Nephron progenitor cell (in vitro differentiated cells): ENCODE measurements at regions not wholly inside any gene's neighbourhood (a gene's known extent, or its start where the extent isn't known, plus 50 kb on each side); places are given as distances from the start of the nearest gene placed in this dataset.

Source experiments
- DNase-seq: peaks from one replicate; pipeline ENCODE4 v3.0.0; 2021
- H3K27ac Mint-ChIP-seq: 2 replicates; pipeline ENCODE4 v1.8.0; 2021; ENCODE audit warnings: mild to moderate bottlenecking, moderate library complexity, mixed read lengths
- H3K27me3 Mint-ChIP-seq: 2 replicates; pipeline ENCODE4 v1.8.0; 2021; ENCODE audit warnings: mild to moderate bottlenecking, low read depth, mixed read lengths; ENCODE audit not compliant: poor library complexity
- H3K36me3 Mint-ChIP-seq: 2 replicates; pipeline ENCODE4 v1.8.0; 2021; ENCODE audit warnings: low read depth, mixed read lengths
- H3K4me1 Mint-ChIP-seq: 2 replicates; pipeline ENCODE4 v1.8.0; 2021; ENCODE audit warnings: mixed read lengths
- H3K4me3 Mint-ChIP-seq: 2 replicates; pipeline ENCODE4 v1.8.0; 2021; ENCODE audit warnings: mild to moderate bottlenecking, moderate library complexity, mixed read lengths
- H3K9me3 Mint-ChIP-seq: 2 replicates; pipeline ENCODE4 v1.8.0; 2021; ENCODE audit warnings: mild to moderate bottlenecking, moderate library complexity, mixed read lengths
- TF ChIP-seq, protein P1 (sequence below): fragments of 200-600 bp; sonication (generic); IDR thresholded peaks from 2 replicates; pipeline ENCODE4 v1.5.0; 2021; ENCODE audit warnings: antibody characterized with exemption

DNA sequence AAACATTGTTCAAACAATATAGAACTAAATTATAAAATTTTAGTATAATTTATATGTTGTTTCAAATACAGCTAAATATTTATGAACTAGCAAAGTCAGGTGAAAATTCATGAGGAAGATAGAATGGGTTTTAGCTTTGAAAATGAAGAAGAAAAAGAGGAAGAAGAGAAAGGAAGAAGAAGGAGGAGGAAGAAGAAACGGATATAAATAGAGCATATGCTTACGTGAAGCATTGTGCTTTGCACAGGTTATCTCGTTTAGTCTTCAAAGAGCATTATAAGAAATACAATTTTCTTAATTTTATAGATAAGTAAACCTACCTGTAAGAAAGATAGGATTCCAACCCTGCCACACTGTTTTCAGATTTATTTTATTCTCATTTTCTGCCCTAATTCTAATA is 620.6 kb upstream of the DAB2 start:
- no peaks in the 10 kb centered on the region for H3K9me3 Mint-ChIP-seq
- no peaks in the 10 kb centered on the region for H3K4me1 Mint-ChIP-seq

DNA sequence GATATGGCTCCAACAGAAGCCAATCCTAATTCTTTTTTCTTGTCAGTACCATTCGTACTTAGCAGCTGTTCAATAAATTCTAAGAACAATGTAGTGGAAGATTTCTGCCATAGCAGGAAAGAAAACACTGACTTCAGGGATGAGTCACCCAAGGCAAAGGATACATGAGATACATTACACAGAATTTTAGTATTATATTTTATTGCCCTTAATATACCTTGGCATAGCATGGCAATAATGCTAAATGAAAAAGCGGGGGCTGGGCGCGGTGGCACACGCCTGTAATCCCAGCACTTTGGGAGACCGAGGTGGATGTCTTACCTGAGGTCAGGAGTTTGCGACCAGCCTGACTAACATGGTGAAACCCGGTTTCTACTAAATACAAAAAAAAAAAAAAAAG is 619.1 kb upstream of the DAB2 start:
- Mint-ChIP-seq H3K9me3 (no peaks in the 10 kb centered on the region), H3K27me3 (peaks cover 9% of the 10 kb centered on the region), H3K4me3 (no peak overlapping the region), H3K36me3 (no peaks in the 10 kb centered on the region), H3K27ac (no peak overlapping the region), H3K4me1 (no peaks in the 10 kb centered on the region)
- TF ChIP-seq, protein P1, sequence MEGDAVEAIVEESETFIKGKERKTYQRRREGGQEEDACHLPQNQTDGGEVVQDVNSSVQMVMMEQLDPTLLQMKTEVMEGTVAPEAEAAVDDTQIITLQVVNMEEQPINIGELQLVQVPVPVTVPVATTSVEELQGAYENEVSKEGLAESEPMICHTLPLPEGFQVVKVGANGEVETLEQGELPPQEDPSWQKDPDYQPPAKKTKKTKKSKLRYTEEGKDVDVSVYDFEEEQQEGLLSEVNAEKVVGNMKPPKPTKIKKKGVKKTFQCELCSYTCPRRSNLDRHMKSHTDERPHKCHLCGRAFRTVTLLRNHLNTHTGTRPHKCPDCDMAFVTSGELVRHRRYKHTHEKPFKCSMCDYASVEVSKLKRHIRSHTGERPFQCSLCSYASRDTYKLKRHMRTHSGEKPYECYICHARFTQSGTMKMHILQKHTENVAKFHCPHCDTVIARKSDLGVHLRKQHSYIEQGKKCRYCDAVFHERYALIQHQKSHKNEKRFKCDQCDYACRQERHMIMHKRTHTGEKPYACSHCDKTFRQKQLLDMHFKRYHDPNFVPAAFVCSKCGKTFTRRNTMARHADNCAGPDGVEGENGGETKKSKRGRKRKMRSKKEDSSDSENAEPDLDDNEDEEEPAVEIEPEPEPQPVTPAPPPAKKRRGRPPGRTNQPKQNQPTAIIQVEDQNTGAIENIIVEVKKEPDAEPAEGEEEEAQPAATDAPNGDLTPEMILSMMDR = no peak
- no peak for DNase-seq

More for the DNA sequence above, 620.6 kb upstream of the DAB2 start:
- Mint-ChIP-seq H3K27me3 (peaks cover 12% of the 10 kb centered on the region), H3K4me3 (no peak overlapping the region), H3K27ac (no peak overlapping the region), H3K36me3 (no peaks in the 10 kb centered on the region)
- TF ChIP-seq, protein P1 = no peak
- DNase-seq = no peak

DNA sequence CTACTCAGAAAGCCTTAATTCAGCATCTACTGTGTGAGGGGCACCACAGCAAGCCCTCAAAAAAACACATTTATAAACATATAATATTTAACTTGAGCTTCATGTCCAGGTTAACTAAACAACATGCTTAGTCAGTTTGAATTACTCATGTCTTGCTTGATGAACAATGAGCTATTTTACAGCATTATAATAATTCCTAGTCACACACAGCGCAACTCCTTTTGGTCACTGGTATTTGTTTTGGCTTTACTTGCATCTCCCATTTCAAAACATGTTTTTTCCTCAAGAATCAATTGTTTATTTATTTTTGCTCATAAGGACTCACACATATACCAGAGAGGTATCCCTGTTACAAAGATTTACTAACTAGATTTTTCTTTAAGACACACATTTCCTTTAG is 616.7 kb upstream of the DAB2 start:
- H3K9me3 Mint-ChIP-seq = no peaks in the 10 kb centered on the region
- peaks cover 13% of the 10 kb centered on the region for H3K27me3 Mint-ChIP-seq

DNA sequence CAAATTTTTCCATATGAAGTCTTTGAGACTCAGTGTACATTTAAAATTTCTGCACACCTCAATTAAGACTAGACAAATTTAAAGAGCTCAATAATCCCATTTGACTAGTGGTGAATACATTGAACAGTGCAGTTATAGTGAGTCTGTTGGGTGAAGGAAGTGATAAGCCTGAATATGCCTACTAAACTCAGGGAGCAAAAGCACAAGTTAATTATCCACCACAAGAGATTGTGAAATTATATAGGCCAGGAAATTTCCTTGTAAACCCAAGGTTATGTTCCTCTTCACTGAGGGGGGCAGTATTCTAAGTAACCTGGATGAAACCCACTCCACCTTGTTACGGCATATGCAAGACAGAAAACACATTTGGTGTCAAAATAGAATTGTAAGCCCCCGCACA is 612.9 kb upstream of the DAB2 start:
- TF ChIP-seq, protein P1 = no peak
- H3K9me3 Mint-ChIP-seq = no peaks in the 10 kb centered on the region
- H3K27ac Mint-ChIP-seq = no peak overlapping the region
- peaks cover 4% of the 10 kb centered on the region for H3K27me3 Mint-ChIP-seq
- no peaks in the 10 kb centered on the region for H3K36me3 Mint-ChIP-seq
- no peak overlapping the region for H3K4me3 Mint-ChIP-seq
- no peak for DNase-seq
- H3K4me1 Mint-ChIP-seq = peaks cover 6% of the 10 kb centered on the region

More for the DNA sequence above, 616.7 kb upstream of the DAB2 start:
- Mint-ChIP-seq H3K27ac (no peak overlapping the region), H3K4me1 (no peaks in the 10 kb centered on the region), H3K36me3 (no peaks in the 10 kb centered on the region), H3K4me3 (no peak overlapping the region)
- TF ChIP-seq, protein P1 = no peak
- no peak for DNase-seq

DNA sequence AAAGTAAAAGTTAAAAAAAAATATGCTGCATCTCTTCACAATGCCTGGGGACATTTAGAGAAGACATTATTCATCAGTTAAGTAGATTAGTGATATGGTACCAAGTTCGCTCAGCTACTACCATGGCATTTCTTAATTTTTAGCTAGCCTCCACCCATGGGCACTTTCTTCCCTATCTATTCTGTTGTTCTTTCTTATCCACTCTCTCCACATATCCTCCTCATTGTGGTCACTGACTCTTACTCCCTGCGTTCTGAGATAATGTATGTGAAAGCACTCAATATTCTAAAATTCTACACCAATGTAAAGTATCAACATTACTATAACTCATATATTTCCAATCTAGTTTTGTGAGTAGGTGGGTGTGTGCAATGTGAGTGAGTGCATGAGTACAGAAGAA is 609.7 kb upstream of the DAB2 start:
- no peaks in the 10 kb centered on the region for H3K9me3 Mint-ChIP-seq
- TF ChIP-seq, protein P1 = no peak
- H3K4me3 Mint-ChIP-seq = no peak overlapping the region
- no peak overlapping the region for H3K27ac Mint-ChIP-seq
- H3K4me1 Mint-ChIP-seq = peaks cover 14% of the 10 kb centered on the region
- no peak for DNase-seq
- no peaks in the 10 kb centered on the region for H3K36me3 Mint-ChIP-seq
- peaks cover 8% of the 10 kb centered on the region for H3K27me3 Mint-ChIP-seq

DNA sequence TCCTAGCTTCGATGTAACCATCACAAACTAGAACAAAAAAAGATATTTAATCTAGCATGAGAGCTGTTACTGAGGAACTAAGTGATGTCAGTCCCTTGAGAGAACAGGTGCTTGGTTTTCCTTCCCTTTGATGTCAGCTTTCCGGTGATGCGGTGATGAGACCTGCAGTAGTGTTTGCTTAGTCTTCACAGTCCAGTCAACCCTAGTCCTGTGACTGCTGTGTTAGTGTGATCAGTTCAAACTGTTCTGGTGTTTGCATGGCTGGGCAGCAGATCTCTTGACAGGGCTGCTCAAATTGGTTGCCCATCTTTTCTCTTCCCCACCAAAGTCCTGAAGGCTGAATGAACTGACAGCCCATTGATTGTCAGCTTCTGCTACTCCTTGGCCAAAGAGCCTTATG is 608.6 kb upstream of the DAB2 start:
- no peak overlapping the region for H3K27ac Mint-ChIP-seq
- H3K4me3 Mint-ChIP-seq = no peak overlapping the region
- peaks cover 14% of the 10 kb centered on the region for H3K4me1 Mint-ChIP-seq
- TF ChIP-seq, protein P1 = no peak
- H3K36me3 Mint-ChIP-seq = no peaks in the 10 kb centered on the region
- no peaks in the 10 kb centered on the region for H3K9me3 Mint-ChIP-seq
- DNase-seq = no peak
- H3K27me3 Mint-ChIP-seq = peaks cover 8% of the 10 kb centered on the region
